GM12878 (cell line): ENCODE measurements at regions not wholly inside any gene's neighbourhood (a gene's known extent, or its start where the extent isn't known, plus 50 kb on each side); places are given as distances from the start of the nearest gene placed in this dataset.

Source experiments
- ATAC-seq: fragments of 200-7000 bp; cut with Tn5 transposase; 3 replicates; pipeline ENCODE4 v1.9.1; 2020; ENCODE audit warnings: mild to moderate bottlenecking, moderate library complexity
- BruUV-seq: library from RNA; stranded (reverse); fragments of 400-500 nt; replicated peaks from 2 replicates; lab custom pipeline; 2021; lab: Mats Ljungman, UMichigan
- CTCF ChIA-PET: fragments of 300-600 bp; sonication (Branson Sonifier 250); formaldehyde crosslinking; extraction: SDS; loops from one replicate; lab custom pipeline; 2021; ENCODE audit warnings: inconsistent platforms; lab: Yijun Ruan, JAX
- POLR2A ChIA-PET: fragments of 350-600 bp; formaldehyde crosslinking; extraction: SDS; loops from one replicate; lab custom pipeline; 2021; ENCODE audit warnings: inconsistent platforms; lab: Charles Lee
- RAD21 ChIA-PET: fragments of 300-600 bp; sonication (Branson Sonifier 250); formaldehyde crosslinking; loops from one replicate; lab custom pipeline; 2023; ENCODE audit warnings: antibody characterized with exemption; ENCODE audit not compliant: unreplicated experiment; lab: Charles Lee
- SMC1A ChIA-PET: fragments of 300-600 bp; sonication (Branson Sonifier 250); formaldehyde crosslinking; loops from one replicate; lab custom pipeline; 2023; ENCODE audit not compliant: unreplicated experiment, uncharacterized antibody; lab: Charles Lee
- DNase-seq: peaks from one replicate; pipeline ENCODE4 v3.0.0-alpha.2; 2011; ENCODE audit warnings: low read depth, low spot score
- FAIRE-seq: peaks from 3 replicates; lab custom pipeline; 2011; peaks lifted over from hg19 to GRCh38; lab: Jason Lieb, UNC
- H2AFZ ChIP-seq: 2 replicates; pipeline ENCODE4 v1.6.0; 2011; ENCODE audit warnings: low read depth, low read length, control low read depth; ENCODE audit not compliant: control insufficient read depth
- H3K27ac ChIP-seq: 2 replicates; pipeline ENCODE4 v1.5.1; 2011; ENCODE audit warnings: control low read depth; ENCODE audit not compliant: control insufficient read depth, insufficient read depth
- H3K27me3 ChIP-seq, 2 experiments: replicated peaks in 1 of 2; 2 replicates each; pipeline versions ENCODE4 v1.6.0 to v1.6.1; 2011; ENCODE audit warnings: low read length in 1 of 2; ENCODE audit not compliant: control insufficient read depth in 2 of 2, insufficient read depth in 2 of 2
- H3K36me3 ChIP-seq, 2 experiments: 2 replicates each; pipeline ENCODE4 v1.5.1; 2011; ENCODE audit warnings: low read length in 1 of 2; ENCODE audit not compliant: control insufficient read depth in 2 of 2, insufficient read depth in 2 of 2
- H3K4me1 ChIP-seq: 2 replicates; pipeline ENCODE4 v1.6.1; 2011; ENCODE audit warnings: mild to moderate bottlenecking, low read length, moderate library complexity, mixed read lengths; ENCODE audit not compliant: control insufficient read depth, insufficient read depth
- H3K4me2 ChIP-seq: 2 replicates; pipeline ENCODE4 v1.6.0; 2011; ENCODE audit warnings: control low read depth; ENCODE audit not compliant: control insufficient read depth, insufficient read depth
- H3K4me3 ChIP-seq: fragments of 200-600 bp; sonication (generic); 2 replicates; pipeline ENCODE4 v1.5.1; 2016
- H3K79me2 ChIP-seq: 2 replicates; pipeline ENCODE4 v1.6.0; 2011; ENCODE audit warnings: low read length; ENCODE audit not compliant: control insufficient read depth, insufficient read depth
- H3K9ac ChIP-seq: 2 replicates; pipeline ENCODE4 v1.8.0; 2011; ENCODE audit warnings: low read length, control low read depth, mixed read lengths; ENCODE audit not compliant: control insufficient read depth, insufficient read depth
- H3K9me3 ChIP-seq: replicated peaks from 3 replicates; pipeline ENCODE4 v1.5.1; 2011; ENCODE audit warnings: mild to moderate bottlenecking, low read length; ENCODE audit not compliant: control insufficient read depth, insufficient read depth
- H4K20me1 ChIP-seq: 2 replicates; pipeline ENCODE4 v1.6.0; 2011; ENCODE audit not compliant: control insufficient read depth, insufficient read depth
- MTA2 ChIP-seq: fragments of 450-650 bp; IDR thresholded peaks from 2 replicates; pipeline ENCODE4 v1.6.1; 2016; ENCODE audit warnings: low read depth, mild to moderate bottlenecking, moderate library complexity
- YBX1 ChIP-seq: fragments of 450-650 bp; IDR thresholded peaks from 2 replicates; pipeline ENCODE4 v1.6.1; 2016; ENCODE audit warnings: antibody characterized with exemption
- ZNF24 ChIP-seq: fragments of 450-650 bp; IDR thresholded peaks from 2 replicates; pipeline ENCODE4 v1.6.1; 2017; ENCODE audit warnings: antibody characterized with exemption, mild to moderate bottlenecking
- ZSCAN29 ChIP-seq: fragments of 450-650 bp; IDR thresholded peaks from 2 replicates; pipeline ENCODE4 v1.6.1; 2017; ENCODE audit warnings: mild to moderate bottlenecking, moderate library complexity
- WGBS: methylation state at CpG from one replicate; pipeline ENCODE4 v1.1.6; 2016; ENCODE audit warnings: low lambda C conversion rate; ENCODE audit not compliant: insufficient replicate concordance, insufficient coverage; ENCODE audit errors: missing lambda C conversion rate; 5-methylcytosine and 5-hydroxymethylcytosine counted together
- in situ Hi-C: fragments of 300-500 bp; cut with MboI; formaldehyde crosslinking; loops from 9 replicates; pipeline ENCODE4 v1.14.3; 2018; ENCODE audit warnings: mixed read lengths
- intact Hi-C: fragments of 100-400 bp; cut with micrococcal nuclease; formaldehyde crosslinking; loops from one replicate; pipeline ENCODE4 v1.14.2; 2022; ENCODE audit not compliant: unreplicated experiment
- TF ChIP-seq, protein P1 (sequence below): IDR thresholded peaks from 2 replicates; pipeline ENCODE4 v1.6.1; 2011; ENCODE audit warnings: low read depth, mild to moderate bottlenecking, low read length, moderate library complexity, borderline replicate concordance; ENCODE audit errors: extremely low read depth
- TF ChIP-seq, protein P2 (sequence below): IDR thresholded peaks from 2 replicates; pipeline ENCODE4 v1.6.1; 2011; ENCODE audit warnings: borderline replicate concordance, low read depth, mild to moderate bottlenecking, moderate library complexity, mixed read lengths, low read length; ENCODE audit not compliant: insufficient read depth; ENCODE audit errors: extremely low read length

DNA sequence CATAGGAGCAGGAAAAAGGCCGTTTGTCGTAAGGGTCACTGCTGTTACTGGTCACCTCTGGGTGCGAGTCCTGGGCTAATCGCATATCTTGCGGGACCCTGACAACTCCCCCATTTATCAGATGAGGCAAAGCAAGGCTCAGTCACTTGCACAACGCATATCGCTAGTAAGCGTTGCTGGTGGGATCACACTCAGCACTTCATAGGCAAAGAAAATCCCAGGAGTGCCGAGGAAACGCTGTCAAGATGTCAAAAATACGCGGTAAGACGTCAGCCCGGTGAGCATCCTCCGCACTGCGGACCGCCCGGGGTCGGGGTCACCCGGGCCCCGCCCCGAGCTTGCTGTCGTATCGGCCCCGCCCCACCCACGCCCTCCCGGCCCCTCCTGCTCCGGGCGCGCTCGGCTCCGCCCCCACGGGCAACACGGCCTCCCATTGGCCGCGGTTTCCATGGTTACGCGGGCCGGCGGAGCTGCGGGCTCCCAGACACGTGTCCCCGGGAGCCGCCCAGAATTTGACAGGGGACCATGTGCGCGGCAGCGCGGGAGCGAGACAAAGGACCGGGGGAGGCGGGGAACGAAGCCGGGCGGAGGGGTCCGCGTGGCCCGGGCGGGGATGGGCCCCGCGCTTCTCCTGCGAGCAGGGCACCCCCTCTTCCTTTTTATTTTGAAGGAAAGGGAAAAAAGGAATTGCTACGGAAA lies 80.2 kb upstream of the IER5L start (continued):
- TF ChIP-seq, protein P1, sequence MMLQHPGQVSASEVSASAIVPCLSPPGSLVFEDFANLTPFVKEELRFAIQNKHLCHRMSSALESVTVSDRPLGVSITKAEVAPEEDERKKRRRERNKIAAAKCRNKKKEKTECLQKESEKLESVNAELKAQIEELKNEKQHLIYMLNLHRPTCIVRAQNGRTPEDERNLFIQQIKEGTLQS: no peak
- TF ChIP-seq MTA2 (no peak), YBX1 (no peak)
- TF ChIP-seq, protein P2, sequence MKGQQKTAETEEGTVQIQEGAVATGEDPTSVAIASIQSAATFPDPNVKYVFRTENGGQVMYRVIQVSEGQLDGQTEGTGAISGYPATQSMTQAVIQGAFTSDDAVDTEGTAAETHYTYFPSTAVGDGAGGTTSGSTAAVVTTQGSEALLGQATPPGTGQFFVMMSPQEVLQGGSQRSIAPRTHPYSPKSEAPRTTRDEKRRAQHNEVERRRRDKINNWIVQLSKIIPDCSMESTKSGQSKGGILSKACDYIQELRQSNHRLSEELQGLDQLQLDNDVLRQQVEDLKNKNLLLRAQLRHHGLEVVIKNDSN: peak; percentile 38

DNA sequence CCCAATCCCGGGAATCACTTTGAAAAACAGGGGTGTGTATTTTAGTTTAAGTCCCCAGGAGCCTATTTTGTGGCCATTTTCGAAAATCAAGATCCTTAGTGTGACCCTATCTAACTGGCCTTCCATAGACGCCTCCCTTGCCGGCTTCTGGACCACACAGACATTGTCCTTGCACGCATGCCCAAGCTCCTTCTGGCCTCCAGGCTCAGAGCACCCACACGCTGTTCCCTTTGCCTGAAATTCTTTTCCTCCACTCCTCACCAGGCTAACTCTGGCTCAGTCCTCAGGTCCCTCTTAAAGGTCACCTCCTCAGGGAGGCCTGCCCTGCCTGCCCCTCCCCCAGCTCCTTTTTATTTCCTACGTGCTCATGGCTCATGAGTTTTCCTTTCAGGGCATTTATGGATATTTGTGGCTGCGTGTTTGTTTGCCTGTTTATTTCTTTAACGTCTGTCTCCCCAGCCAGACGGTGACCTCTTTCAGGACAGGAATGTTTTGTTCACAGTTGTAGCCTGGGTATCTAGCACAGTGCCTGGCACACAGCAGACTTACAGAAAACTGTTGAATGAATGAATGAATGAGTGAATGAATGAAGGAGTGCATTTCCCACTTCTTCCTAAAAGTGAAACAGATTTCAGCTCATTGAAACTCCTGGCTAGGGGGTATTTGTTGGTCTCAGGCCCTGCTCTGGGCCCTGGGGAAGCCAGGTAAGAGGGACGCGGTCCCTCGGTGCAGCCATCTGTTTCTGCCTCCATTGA lies 79.1 kb upstream of the IER5L start:
- no peak for FAIRE-seq

More for the DNA sequence above, 79.1 kb upstream of the IER5L start:
- SMC1A ChIA-PET: no interaction called here
- BruUV-seq: no TSS peak
- WGBS: 70% methylated on average over 13 of the region's 13 CpGs
- in situ Hi-C loops: no loop called here
- Histone ChIP-seq H2AFZ (no peak overlapping the region), H3K27me3 (peaks cover 2 to 4% of the 10 kb centered on the region in 2 experiments; a peak in 3 of 4 replicates), H3K27ac (no peak overlapping the region), H3K36me3 (no peaks in the 10 kb centered on the region), H3K4me2 (no peak overlapping the region), H3K9me3 (no peaks in the 10 kb centered on the region), H3K4me3 (no peak overlapping the region), H3K4me1 (peaks cover 7% of the 10 kb centered on the region), H3K79me2 (no peaks in the 10 kb centered on the region), H4K20me1 (no peaks in the 10 kb centered on the region), H3K9ac (no peak overlapping the region)
- no peak for DNase-seq
- POLR2A ChIA-PET: no interaction called here
- RAD21 ChIA-PET: no interaction called here
- CTCF ChIA-PET: no interaction called here
- intact Hi-C loops: no loop called here
- TF ChIP-seq ZSCAN29 (no peak), ZNF24 (peak; percentile 63; the same call in 1 of the 2 replicates)
- ATAC-seq: no peak
